GM23248 (cell line): ENCODE measurements at regions not wholly inside any gene's neighbourhood (a gene's known extent, or its start where the extent isn't known, plus 50 kb on each side); places are given as distances from the start of the nearest gene placed in this dataset.

Experiments
- DNase-seq: peaks from one replicate; pipeline ENCODE4 v3.0.0-alpha.2; 2015
- H2AFZ ChIP-seq: fragments of 200-600 bp; sonication (generic); 2 replicates; pipeline ENCODE4 v1.6.1; 2016; ENCODE audit warnings: antibody characterized with exemption
- H3F3A ChIP-seq: fragments of 200-600 bp; sonication (generic); 2 replicates; pipeline ENCODE4 v1.6.1; 2016; ENCODE audit warnings: mild to moderate bottlenecking, antibody characterized with exemption, mixed run types; ENCODE audit not compliant: insufficient read depth
- H3K27ac ChIP-seq: fragments of 200-600 bp; sonication (generic); 2 replicates; pipeline ENCODE4 v1.5.1; 2016; ENCODE audit warnings: mild to moderate bottlenecking
- H3K27me3 ChIP-seq: fragments of 200-600 bp; sonication (generic); replicated peaks from 2 replicates; pipeline ENCODE4 v1.6.1; 2016; ENCODE audit warnings: mild to moderate bottlenecking; ENCODE audit not compliant: insufficient read depth
- H3K36me3 ChIP-seq: fragments of 200-600 bp; sonication (generic); 2 replicates; pipeline ENCODE4 v1.6.1; 2016; ENCODE audit warnings: low read depth, mild to moderate bottlenecking
- H3K4me1 ChIP-seq: fragments of 200-600 bp; sonication (generic); 2 replicates; pipeline ENCODE4 v1.6.1; 2016; ENCODE audit warnings: mild to moderate bottlenecking; ENCODE audit not compliant: insufficient read depth
- H3K4me2 ChIP-seq: fragments of 200-600 bp; sonication (generic); one replicate; pipeline ENCODE4 v1.6.1; 2016; ENCODE audit warnings: mild to moderate bottlenecking; ENCODE audit not compliant: unreplicated experiment
- H3K4me3 ChIP-seq: fragments of 200-600 bp; sonication (generic); 2 replicates; pipeline ENCODE4 v1.5.1; 2016; ENCODE audit warnings: mild to moderate bottlenecking
- H3K79me2 ChIP-seq: fragments of 200-600 bp; sonication (generic); 2 replicates; pipeline ENCODE4 v1.6.1; 2016; ENCODE audit warnings: mild to moderate bottlenecking; ENCODE audit not compliant: insufficient read depth
- H3K9ac ChIP-seq: fragments of 200-600 bp; sonication (generic); 2 replicates; pipeline ENCODE4 v1.6.1; 2016; ENCODE audit warnings: mild to moderate bottlenecking
- H3K9me2 ChIP-seq: fragments of 200-600 bp; sonication (generic); 2 replicates; pipeline ENCODE4 v1.6.1; 2016; ENCODE audit warnings: mixed run types, mild to moderate bottlenecking, moderate library complexity; ENCODE audit not compliant: insufficient read depth
- H3K9me3 ChIP-seq: fragments of 200-600 bp; sonication (generic); one replicate; pipeline ENCODE4 v1.6.1; 2017; ENCODE audit warnings: low read depth
- H4K20me1 ChIP-seq: fragments of 200-600 bp; sonication (generic); 2 replicates; pipeline ENCODE4 v1.6.0; 2016; ENCODE audit not compliant: insufficient read depth
- EZH2 ChIP-seq: fragments of 200-600 bp; sonication (generic); IDR thresholded peaks from 2 replicates; pipeline ENCODE4 v1.6.1; 2018; ENCODE audit warnings: antibody characterized with exemption, mild to moderate bottlenecking; ENCODE audit not compliant: insufficient read depth, poor library complexity, severe bottlenecking
- EZH2phosphoT487 ChIP-seq: fragments of 200-600 bp; sonication (generic); IDR thresholded peaks from 2 replicates; pipeline ENCODE4 v1.6.1; 2018; ENCODE audit warnings: antibody characterized with exemption, moderate library complexity, mild to moderate bottlenecking, low read depth; ENCODE audit not compliant: insufficient read depth
- WGBS, 2 experiments: methylation state at CpG; one replicate each; pipeline ENCODE4 v1.1.6; 2015 to 2017; ENCODE audit warnings: low lambda C conversion rate in 2 of 2, low coverage in 1 of 2; ENCODE audit errors: missing lambda C conversion rate in 2 of 2; 5-methylcytosine and 5-hydroxymethylcytosine counted together
- in situ Hi-C: fragments of 300-500 bp; cut with MboI; formaldehyde crosslinking; loops from 2 replicates; pipeline ENCODE4 v1.15.0; 2020

GRCh38 chr12:98085046-98085755 lies 430.2 kb upstream of the TMPO start:
- H2AFZ ChIP-seq, result no peak overlapping the region

GRCh38 chr12:98090731-98091130 lies 424.7 kb upstream of the TMPO start:
- H3K4me1 ChIP-seq, result no peaks in the 10 kb centered on the region
- WGBS, 2 experiments, result 20 to 24% methylated on average over 2 of the region's 2 CpGs
- no peak overlapping the region for H3K9ac ChIP-seq
- no peaks in the 10 kb centered on the region for H3K9me2 ChIP-seq
- TF ChIP-seq EZH2, result no peak
- no peak for TF ChIP-seq EZH2phosphoT487
- H3K36me3 ChIP-seq, result no peaks in the 10 kb centered on the region
- no peak overlapping the region for H2AFZ ChIP-seq
- H3K4me3 ChIP-seq, result no peak overlapping the region
- no peak overlapping the region for H3K27ac ChIP-seq
- no peaks in the 10 kb centered on the region for H3F3A ChIP-seq
- no peaks in the 10 kb centered on the region for H4K20me1 ChIP-seq
- in situ Hi-C loops, result no loop called here
- no peaks in the 10 kb centered on the region for H3K79me2 ChIP-seq
- no peak for DNase-seq
- H3K9me3 ChIP-seq, result no peaks in the 10 kb centered on the region
- H3K27me3 ChIP-seq, result no peaks in the 10 kb centered on the region
- no peak overlapping the region for H3K4me2 ChIP-seq

More at GRCh38 chr12:98085046-98085755, 430.2 kb upstream of the TMPO start:
- in situ Hi-C loops, result no loop called here
- no peaks in the 10 kb centered on the region for H3K9me2 ChIP-seq
- no peaks in the 10 kb centered on the region for H3K36me3 ChIP-seq
- no peak overlapping the region for H3K27ac ChIP-seq
- TF ChIP-seq EZH2 (no peak), EZH2phosphoT487 (no peak)
- no peaks in the 10 kb centered on the region for H3K4me1 ChIP-seq
- no peak overlapping the region for H3K4me3 ChIP-seq
- no peak for DNase-seq
- no peak overlapping the region for H3K4me2 ChIP-seq
- no peaks in the 10 kb centered on the region for H3K79me2 ChIP-seq
- no peaks in the 10 kb centered on the region for H3F3A ChIP-seq
- no peak overlapping the region for H3K9ac ChIP-seq
- H3K27me3 ChIP-seq, result no peaks in the 10 kb centered on the region
- no peaks in the 10 kb centered on the region for H4K20me1 ChIP-seq
- 2 to 7% methylated on average over 3 of the region's 3 CpGs for WGBS, 2 experiments
- no peaks in the 10 kb centered on the region for H3K9me3 ChIP-seq

- in situ Hi-C loops, result no loop called here
- no peaks in the 10 kb centered on the region for H3K9me2 ChIP-seq
- no peaks in the 10 kb centered on the region for H3F3A ChIP-seq
- H3K36me3 ChIP-seq, result no peaks in the 10 kb centered on the region
- DNase-seq, result no peak
- no peak overlapping the region for H3K27ac ChIP-seq
- H3K79me2 ChIP-seq, result no peaks in the 10 kb centered on the region
- 15 to 16% methylated on average over 2 of the region's 2 CpGs for WGBS, 2 experiments
- H2AFZ ChIP-seq, result no peak overlapping the region
- H4K20me1 ChIP-seq, result no peaks in the 10 kb centered on the region
- no peak overlapping the region for H3K4me2 ChIP-seq
- H3K9ac ChIP-seq, result no peak overlapping the region
- H3K9me3 ChIP-seq, result no peaks in the 10 kb centered on the region
- H3K27me3 ChIP-seq, result no peaks in the 10 kb centered on the region
- H3K4me1 ChIP-seq, result no peaks in the 10 kb centered on the region
- no peak overlapping the region for H3K4me3 ChIP-seq
- TF ChIP-seq EZH2phosphoT487 (no peak), EZH2 (no peak)
These were observed 419.0 kb upstream of the TMPO start for GRCh38 chr12:98096436-98096835.

DNA sequence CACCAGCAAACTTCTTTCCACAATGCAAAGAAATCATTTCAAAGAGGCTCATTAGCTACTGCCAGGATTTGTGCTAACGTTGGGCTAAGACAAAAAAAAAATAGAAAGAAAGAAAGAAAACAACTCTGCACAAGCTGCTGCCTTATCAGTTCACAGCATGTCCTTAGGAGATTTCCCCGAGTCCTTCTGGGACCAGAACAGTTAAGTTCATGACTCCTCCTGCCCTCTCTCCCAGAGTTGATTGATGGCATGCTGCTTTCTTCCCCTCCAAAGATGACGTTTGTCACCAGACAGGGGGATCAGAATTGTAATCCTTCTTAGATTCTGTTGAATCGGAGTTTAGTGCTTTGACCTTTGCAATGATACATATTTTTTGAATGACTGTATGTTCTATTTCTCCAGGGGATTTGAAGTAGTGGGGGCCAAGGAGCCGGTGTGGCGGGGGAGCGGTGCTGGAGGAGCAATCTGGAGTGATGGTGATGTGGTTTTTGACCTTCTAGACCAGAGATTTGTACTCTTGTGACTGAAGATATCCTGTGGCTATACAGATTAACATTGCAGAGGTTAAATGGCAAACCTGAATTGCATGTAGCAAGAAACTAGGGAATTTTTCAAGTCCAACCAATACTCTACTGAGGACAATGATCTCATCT lies 409.2 kb upstream of the TMPO start:
- no peak overlapping the region for H3K4me3 ChIP-seq
- no peaks in the 10 kb centered on the region for H3K4me1 ChIP-seq
- no peak for DNase-seq
- H3K4me2 ChIP-seq, result no peak overlapping the region
- no peaks in the 10 kb centered on the region for H3K27me3 ChIP-seq
- H3K9me3 ChIP-seq, result no peaks in the 10 kb centered on the region
- in situ Hi-C loops, result no loop called here
- no peaks in the 10 kb centered on the region for H4K20me1 ChIP-seq
- H3K27ac ChIP-seq, result no peak overlapping the region
- H3K9me2 ChIP-seq, result no peaks in the 10 kb centered on the region
- no peaks in the 10 kb centered on the region for H3F3A ChIP-seq
- H2AFZ ChIP-seq, result no peak overlapping the region
- H3K36me3 ChIP-seq, result no peaks in the 10 kb centered on the region
- 3 to 7% methylated on average over 7 of the region's 7 CpGs for WGBS, 2 experiments
- H3K9ac ChIP-seq, result no peak overlapping the region
- TF ChIP-seq EZH2phosphoT487 (no peak), EZH2 (no peak)
- no peaks in the 10 kb centered on the region for H3K79me2 ChIP-seq
